Astrocyte of the hippocampus (primary cell): ENCODE measurements at regions not wholly inside any gene's neighbourhood (a gene's known extent, or its start where the extent isn't known, plus 50 kb on each side); places are given as distances from the start of the nearest gene placed in this dataset.

Source experiments
- DNase-seq: peaks from one replicate; pipeline ENCODE4 v3.0.0; 2011; ENCODE audit warnings: low read depth, low spot score

DNA sequence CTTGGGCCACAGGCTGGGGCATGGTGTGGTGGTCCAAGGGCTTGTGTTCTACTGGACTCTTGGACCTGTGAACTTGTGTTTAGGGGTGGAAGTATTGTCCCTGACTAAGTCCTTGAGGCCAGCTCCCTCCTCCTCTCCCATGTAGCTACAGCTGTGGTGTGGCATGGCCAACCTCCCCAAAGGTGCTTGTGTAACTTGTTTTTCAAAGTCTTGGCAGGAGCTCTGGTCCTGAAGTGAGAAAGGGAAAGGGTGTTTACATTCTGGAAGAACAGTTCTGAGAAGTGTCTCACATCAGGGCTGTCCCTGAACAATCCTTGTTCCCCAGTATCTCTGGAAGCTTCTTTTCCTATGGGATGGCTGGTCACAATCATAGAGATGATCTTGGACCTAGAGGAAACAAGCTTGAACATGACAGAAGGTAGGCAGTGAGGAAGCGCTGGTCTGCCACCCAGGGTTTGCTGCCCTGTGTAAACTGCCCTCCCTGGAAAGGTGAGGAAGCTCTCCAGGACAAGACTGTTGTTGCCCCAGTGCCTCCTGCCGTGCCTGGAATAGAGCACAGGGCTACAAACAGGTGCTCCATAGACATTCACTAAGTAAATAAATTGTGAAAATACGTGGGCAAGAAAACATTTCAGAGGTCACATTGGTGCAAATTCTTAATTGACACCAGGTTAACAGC, 64.6 kb upstream of the KLF9 start:
- DNase-seq = no peak

DNA sequence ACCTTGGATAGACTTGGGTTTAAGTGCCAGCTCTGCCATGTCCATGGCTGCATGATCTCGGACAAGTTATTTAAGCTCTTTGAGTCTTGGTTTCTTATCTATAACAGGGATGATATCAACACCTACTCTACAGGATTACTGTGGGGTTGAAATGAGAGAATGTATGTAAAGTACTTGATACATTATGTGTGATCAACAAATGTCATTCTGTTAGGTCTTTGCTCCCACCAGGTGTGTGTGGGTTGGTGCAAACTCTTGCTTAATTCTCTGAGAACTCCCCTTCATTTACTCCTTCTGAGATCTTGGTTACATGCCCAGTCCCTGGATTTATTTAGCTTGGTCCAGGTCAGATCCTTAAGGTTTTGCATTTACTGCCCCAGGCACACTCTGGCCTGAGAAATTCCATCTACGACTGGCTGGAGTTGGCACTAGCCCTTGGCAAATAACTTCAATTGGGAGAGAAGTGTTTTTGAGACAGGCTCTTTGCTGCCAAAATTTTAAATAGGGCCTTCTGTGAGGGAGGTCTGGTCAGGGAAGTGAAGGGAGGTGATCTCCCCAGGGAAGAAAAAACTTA, 63.5 kb upstream of the KLF9 start:
- peak; percentile 46 for DNase-seq

DNA sequence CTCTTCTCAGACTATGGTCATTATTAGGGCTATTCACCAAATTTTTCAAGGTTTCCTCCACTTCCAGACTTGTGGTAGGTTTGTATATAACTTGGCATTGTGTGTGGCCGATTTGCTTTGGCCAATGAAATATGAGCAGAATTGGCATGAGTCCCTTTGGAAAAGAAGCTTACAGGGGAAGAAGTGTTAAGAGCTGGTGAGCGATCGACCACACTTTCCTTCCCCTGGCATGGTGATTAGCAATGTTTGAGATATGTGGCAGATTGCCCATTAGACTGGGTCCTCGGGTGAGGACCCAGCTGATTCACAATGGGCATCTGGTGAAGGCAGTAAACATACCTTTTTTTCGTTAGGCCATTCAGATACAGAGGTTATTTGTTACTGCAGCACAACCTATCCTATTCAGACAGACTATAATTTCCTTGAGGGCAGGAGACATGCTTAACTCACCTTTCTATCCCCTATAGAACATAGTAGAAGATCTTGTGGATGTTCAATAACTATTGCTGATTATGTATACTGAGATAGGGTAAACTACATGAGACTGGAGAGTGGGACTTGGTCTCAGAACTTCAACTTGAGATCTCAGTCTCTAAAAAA, 62.8 kb upstream of the KLF9 start:
- peak; percentile 75 for DNase-seq

DNA sequence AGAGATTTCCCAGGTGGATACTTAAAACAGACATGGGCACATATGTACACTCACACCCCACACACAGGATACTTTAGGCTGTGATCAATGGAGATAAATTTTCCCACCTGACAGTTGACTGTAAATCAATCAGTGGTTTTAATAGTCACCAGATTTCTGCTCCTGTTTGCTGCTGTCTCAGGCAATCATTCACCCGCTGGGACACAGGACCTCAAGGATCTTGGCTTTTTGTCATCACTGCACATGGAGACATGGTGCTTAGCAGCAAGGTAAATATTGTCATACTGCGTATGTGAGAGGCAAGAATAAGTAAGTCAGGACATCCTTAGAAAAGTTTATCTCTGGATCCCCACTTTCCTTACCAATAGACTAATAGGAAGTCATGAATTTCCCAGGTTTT, 60.8 kb upstream of the KLF9 start:
- no peak for DNase-seq

DNA sequence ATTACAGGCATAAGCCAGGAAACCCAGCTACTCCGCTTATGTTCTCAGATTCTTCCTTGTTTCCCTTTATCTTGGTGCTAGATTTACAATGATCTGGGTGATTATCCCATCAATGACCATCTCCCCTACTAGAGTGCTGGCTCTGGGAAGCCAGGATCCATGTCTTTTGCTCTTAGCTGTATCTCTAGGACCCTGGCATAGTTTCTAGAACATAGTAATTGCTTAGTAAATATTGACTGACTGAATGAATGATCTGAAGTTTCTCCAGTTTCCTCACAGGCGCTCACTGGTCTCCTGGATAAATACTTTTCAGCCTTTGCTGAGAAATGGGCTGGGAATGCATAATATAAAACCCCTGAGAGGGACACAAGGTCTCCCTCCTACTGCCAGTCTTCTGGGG, 60.0 kb upstream of the KLF9 start:
- DNase-seq = no peak

DNA sequence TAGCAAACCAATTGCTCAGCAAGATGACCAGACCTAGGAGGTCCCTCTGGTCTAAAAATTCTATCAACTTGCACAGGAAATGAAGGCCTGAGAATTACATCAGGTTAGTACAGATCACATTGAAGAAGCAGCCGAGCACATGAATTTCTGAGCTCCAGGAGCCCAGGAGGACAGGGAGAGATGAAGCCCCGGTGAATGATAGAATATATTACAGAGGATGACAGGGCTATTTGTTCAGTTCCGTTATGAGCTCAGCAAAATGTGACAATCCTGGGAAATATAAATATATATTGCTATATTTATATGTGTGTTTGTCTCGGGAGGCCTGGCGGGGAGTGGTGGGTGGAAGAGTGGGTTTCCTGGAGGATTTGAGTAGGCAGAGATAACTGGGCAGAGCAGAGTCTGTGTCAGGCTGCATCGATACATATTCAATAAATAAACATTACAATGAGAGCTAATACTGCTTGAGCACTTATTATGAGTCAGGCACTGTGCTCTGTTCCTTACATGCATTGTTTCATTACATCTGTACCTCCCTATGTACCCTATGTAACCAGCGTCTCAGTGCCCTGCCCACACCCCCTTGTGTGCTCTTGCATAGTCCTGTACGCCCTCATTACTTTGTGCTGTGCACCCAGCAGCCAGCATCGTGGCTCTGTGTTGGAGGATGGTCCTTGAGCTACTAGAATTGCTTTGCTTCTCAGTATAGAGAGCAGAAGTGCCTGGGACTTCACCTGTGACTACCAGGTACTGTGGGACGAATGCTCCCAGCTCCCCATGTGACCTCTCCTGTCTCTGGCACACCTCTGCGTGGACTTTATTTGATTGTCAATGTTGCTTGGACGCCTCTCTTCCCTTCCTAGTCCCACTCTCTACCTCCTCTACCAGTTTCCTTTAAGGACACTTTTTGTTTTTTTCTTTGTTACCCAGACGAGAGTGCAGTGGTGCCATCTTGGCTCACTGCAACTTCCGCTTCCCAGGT, 58.1 kb upstream of the KLF9 start:
- DNase-seq = no peak

DNA sequence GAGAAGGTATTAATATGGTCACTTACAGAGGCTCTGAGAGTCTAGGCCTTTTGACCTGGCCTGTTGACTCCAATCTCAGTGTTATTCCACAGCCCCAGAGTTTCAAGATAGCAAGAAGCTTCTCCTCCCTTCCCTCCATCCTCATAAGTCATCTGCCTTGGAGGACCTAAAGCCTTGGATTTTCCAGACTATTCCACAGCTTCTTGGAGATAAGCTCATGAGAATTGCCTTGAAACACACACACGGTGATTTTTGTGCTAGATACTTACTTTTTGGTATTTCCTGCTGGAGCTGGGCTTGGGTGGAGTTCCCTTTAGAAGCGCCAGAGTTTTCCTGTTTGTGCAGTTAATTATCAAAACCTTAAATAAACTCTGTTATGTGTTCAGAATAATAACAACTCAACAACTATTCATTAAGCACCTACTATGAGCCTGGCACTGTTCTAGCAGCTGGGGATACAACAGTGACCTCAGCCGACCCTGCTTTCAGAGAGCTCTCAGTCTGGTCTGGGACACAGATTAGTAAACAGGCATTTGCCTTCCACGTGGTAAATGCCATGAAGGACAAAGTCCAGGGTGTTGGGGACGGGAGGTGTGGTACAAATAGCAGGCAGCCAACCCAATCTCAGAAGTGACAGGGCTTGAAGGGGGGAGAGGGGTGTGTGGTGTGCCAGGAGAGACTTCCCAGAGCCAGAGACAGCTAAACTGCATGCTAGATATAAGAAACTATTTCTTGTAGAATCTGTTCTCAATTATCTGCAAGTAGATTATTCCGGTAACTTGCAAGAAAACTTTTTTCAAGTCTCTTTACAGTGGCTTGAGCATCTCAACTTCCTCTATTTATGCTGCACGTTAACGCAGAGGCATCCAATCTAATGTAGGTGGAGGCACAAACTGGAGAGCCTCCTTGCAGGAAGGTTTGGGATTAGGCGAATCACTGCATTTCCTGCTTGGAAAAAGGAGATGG, 55.9 kb upstream of the KLF9 start:
- DNase-seq = no peak

DNA sequence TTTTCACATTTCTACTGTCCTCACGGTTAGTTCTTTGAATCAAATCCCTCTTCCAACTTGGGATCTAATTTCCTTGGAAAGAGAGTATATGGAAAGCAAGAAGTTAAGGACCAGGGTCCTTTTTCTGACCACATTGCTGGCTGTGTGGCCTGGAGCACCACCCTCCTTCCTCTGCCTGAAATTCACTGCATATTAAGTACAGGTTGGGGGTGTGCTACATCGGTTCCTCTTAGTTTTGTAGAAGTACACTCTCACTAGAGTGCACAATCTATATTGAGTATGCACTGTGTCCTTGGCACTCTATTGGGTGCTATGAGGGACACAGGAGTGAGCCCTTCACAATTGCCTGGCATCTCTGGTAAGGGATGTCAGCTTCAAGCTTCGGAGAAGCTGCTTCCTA, 53.8 kb upstream of the KLF9 start:
- DNase-seq = no peak

DNA sequence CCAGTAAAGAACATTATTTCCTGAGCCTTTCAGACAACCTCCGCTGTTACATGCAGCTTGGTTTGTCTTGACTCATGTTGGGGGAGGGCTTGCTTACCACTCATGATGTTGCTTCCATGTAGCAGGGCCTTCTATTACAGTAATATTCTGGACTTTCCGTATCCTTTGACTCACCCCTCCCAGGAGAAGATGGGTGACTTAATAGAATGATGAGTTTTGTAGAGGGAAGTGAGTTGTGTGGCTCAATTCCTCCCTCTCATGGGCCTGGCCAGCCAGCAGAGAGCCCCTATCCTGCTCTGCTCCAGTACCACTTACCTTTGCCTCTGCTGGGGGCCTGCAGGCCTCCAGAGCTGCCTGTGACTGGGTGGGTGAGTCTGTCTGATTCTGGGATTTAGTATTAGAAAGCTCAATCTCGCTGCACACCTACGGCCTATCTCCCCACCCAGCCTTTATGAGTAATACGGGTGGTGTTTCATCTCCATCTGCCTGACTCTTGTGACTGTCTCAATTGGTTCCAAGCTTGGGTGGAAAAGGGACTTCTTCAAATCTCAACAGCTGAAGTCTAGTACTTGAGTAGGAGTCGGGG, 52.6 kb upstream of the KLF9 start:
- no peak for DNase-seq

DNA sequence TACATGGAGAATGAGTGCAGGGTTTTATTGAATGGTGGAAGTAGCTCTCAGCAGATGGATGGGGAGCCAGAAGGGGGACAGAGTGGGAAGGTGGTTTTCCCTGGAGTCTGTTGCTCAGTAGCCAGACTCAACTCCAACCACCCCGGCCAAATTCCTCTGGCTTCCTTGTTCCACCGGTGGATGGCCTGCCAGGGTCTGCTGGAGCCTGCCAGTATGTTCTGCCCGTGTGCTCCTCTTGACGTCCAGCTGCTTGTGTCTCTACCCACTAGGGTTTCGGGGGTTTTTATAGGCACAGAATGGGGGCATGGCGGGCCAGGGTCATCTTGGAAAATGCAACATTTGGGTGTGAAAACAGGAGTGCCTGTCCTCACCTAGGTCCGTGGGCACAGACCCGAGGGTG, 51.4 kb upstream of the KLF9 start:
- DNase-seq = no peak

DNA sequence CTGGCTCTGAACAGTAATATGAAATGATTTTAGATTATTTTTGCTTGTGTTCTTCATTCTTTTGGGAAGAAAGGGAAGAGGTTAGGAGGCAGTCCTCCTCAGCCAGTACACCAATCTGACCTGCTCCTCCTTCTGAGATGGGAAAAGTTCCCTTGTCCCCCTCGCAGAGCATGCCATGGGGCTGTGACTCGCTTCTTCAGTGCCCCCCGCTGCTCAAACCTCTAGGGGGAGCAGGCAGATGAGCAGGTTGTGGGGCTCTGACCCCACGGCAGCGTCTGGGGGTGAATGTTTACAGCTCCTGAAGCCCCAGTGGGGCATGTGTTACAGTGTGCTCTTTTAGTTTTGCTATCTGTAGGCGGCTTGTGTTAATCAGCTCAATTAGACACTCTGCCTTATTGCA, 50.9 kb upstream of the KLF9 start:
- no peak for DNase-seq
